A549 (cell line): ENCODE measurements at regions not wholly inside any gene's neighbourhood (a gene's known extent, or its start where the extent isn't known, plus 50 kb on each side); places are given as distances from the start of the nearest gene placed in this dataset.

Experiments used
- BHLHE40 ChIP-seq: IDR thresholded peaks from 2 replicates; pipeline ENCODE4 v1.6.1; 2012; ENCODE audit warnings: low read depth, low read length, inconsistent platforms
- EP300 ChIP-seq, 2 experiments: fragments of >200 bp; sonication (Bioruptor Twin); formaldehyde crosslinking; IDR thresholded peaks; 2 replicates in 1 of 2; 3 replicates in 1 of 2; pipeline ENCODE4 v1.6.1; 2016 to 2017
- NR3C1 ChIP-seq: fragments of >200 bp; sonication (Bioruptor Twin); formaldehyde crosslinking; IDR thresholded peaks from 3 replicates; pipeline ENCODE4 v1.6.1; 2017
- POLR2AphosphoS2 ChIP-seq: conservative IDR thresholded peaks from 2 replicates; pipeline ENCODE4 v1.6.1; 2012; ENCODE audit warnings: low read length, improper control_type of control experiment, inconsistent platforms
- TF ChIP-seq, protein P1 (sequence below): IDR thresholded peaks from 2 replicates; pipeline ENCODE4 v1.6.1; 2012; ENCODE audit warnings: low read depth, borderline replicate concordance
- TF ChIP-seq, protein P2 (sequence below): fragments of >200 bp; sonication (Bioruptor Twin); formaldehyde crosslinking; IDR thresholded peaks from 3 replicates; pipeline ENCODE4 v1.5.1; 2016

DNA sequence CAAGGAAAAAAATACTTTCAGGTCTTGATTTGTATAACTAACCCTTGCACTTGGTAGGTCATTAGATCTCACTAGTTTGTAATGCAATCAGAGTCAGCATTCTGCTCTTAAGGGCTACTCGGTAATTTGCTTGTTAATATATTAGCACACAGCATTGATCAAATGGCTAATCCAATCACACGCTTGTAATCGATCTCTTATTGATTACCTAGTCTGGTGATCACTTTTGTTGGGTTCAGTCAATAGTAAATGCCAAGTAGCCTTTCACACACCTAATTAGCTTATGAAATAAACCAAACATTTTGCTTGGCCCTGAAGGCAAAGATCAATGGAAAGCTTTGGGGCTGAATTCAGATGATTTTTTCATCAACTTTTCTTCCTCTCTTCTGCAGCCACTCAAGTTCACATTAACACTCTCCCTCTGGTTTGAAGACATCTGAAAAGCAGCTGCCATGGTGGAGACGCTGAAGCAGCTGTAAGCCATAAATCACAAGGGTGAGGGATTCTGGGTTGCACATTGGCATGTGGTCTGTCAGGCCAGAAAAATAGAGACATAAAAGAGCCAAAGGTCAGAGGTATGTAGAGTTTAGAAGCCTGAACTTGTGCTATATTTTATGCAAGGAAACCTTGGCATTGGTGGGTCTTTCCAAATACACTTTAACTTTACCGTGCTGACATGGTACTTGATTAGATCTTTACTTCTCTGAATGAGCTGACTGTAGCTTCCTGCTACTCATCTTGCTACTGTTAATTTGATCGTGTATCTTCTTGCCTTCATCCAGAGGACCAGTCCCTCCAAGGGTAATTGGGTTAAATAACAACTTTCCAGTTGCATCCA is 234.4 kb downstream of the SIM1 start:
- no peak for TF ChIP-seq POLR2AphosphoS2
- no peak for TF ChIP-seq EP300 (IDR thresholded peaks at IDR 0.05)
- TF ChIP-seq, protein P1, sequence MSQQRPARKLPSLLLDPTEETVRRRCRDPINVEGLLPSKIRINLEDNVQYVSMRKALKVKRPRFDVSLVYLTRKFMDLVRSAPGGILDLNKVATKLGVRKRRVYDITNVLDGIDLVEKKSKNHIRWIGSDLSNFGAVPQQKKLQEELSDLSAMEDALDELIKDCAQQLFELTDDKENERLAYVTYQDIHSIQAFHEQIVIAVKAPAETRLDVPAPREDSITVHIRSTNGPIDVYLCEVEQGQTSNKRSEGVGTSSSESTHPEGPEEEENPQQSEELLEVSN, result no peak
- TF ChIP-seq, protein P2, sequence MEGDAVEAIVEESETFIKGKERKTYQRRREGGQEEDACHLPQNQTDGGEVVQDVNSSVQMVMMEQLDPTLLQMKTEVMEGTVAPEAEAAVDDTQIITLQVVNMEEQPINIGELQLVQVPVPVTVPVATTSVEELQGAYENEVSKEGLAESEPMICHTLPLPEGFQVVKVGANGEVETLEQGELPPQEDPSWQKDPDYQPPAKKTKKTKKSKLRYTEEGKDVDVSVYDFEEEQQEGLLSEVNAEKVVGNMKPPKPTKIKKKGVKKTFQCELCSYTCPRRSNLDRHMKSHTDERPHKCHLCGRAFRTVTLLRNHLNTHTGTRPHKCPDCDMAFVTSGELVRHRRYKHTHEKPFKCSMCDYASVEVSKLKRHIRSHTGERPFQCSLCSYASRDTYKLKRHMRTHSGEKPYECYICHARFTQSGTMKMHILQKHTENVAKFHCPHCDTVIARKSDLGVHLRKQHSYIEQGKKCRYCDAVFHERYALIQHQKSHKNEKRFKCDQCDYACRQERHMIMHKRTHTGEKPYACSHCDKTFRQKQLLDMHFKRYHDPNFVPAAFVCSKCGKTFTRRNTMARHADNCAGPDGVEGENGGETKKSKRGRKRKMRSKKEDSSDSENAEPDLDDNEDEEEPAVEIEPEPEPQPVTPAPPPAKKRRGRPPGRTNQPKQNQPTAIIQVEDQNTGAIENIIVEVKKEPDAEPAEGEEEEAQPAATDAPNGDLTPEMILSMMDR, result no peak
- TF ChIP-seq BHLHE40, result no peak
- TF ChIP-seq NR3C1, result no peak
